ENCODE measurements at regions not wholly inside any gene's neighbourhood (a gene's known extent, or its start where the extent isn't known, plus 50 kb on each side); places are given as distances from the start of the nearest gene placed in this dataset.

DNA sequence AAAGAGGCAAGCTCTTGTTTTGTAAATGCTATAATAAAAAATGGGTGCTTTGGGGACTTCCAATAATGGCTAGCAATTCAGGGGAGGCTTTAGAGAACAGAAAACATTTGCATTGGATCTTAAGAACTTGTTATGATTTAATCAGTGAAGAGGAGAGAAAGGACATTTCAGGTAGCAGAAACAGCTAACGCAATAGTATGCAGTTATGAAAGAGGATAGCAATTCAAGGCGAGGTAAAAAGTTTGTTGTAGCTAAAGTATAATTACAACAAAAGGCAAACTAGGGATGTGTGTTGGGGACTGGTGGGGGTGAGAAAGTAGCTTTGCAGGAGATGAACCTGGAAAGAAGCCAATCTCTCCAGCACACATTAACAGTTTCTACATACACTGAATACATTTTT is 558.7 kb upstream of the SEMA6D start:
- TF ChIP-seq EP300 (IDR thresholded peaks at IDR 0.05; ENCODE audit: borderline replicate concordance) (no peak), TEAD4 (IDR thresholded peaks at IDR 0.05) (no peak), CEBPB (IDR thresholded peaks at IDR 0.05) (no peak), EGR1 (IDR thresholded peaks at IDR 0.05) (no peak)
- TF ChIP-seq, protein P1, sequence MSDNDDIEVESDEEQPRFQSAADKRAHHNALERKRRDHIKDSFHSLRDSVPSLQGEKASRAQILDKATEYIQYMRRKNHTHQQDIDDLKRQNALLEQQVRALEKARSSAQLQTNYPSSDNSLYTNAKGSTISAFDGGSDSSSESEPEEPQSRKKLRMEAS (IDR thresholded peaks at IDR 0.05), result no peak
